Stimulated activated CD8-positive, alpha-beta memory T cell treated with anti-CD3 and anti-CD28 coated beads, Interleukin-2, amount 100 ng/mL, for 1 hour (primary cell): ENCODE measurements at regions not wholly inside any gene's neighbourhood (a gene's known extent, or its start where the extent isn't known, plus 50 kb on each side); places are given as distances from the start of the nearest gene placed in this dataset.
"Not testable (repeated sequence)": the region's sequence is repeated elsewhere in the genome, so short reads cannot be mapped to it uniquely, and the experiment has no call there.

Experiments
- DNase-seq, 2 donors: peaks; one replicate each; pipeline ENCODE4 v3.0.0-alpha.2; 2020; ENCODE audit warnings: low read depth in 2 of 2

DNA sequence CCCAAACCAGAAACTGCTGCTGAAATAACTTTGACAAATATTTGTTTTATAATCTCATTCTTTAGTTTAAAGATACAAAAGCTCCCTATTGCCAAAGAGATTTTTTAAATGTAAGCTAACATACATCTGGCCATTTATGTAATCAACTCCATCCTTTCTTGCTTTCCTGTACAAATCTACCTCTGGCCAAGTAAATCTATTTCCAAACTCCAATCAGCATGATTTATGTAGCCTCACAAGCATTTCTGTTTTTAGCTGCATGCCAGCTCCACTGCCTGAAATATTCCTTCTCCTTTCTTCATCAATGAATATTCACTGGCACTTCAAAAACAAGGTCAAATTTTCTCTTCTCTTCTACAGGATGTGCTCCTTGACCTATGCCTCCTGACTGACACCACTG lies 80.0 kb downstream of the SHOX2 start:
- DNase-seq: no peak

DNA sequence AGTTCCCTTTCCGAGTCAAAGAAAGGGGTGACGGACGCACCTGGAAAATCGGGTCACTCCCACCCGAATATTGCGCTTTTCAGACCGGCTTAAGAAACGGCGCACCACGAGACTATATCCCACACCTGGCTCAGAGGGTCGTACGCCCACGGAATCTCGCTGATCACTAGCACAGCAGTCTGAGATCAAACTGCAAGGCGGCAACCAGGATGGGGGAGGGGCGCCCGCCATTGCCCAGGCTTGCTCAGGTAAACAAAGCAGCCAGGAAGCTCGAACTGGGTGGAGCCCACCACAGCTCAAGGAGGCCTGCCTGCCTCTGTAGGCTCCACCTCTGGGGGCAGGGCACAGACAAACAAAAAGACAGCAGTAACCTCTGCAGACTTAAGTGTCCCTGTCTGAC lies 86.3 kb downstream of the SHOX2 start:
- not testable (repeated sequence) for DNase-seq

GRCh38 chr3:158018462-158018861 lies 87.8 kb downstream of the SHOX2 start:
- no peak for DNase-seq

- DNase-seq: no peak
These were observed 93.3 kb downstream of the SHOX2 start for GRCh38 chr3:158012901-158013300.

DNA sequence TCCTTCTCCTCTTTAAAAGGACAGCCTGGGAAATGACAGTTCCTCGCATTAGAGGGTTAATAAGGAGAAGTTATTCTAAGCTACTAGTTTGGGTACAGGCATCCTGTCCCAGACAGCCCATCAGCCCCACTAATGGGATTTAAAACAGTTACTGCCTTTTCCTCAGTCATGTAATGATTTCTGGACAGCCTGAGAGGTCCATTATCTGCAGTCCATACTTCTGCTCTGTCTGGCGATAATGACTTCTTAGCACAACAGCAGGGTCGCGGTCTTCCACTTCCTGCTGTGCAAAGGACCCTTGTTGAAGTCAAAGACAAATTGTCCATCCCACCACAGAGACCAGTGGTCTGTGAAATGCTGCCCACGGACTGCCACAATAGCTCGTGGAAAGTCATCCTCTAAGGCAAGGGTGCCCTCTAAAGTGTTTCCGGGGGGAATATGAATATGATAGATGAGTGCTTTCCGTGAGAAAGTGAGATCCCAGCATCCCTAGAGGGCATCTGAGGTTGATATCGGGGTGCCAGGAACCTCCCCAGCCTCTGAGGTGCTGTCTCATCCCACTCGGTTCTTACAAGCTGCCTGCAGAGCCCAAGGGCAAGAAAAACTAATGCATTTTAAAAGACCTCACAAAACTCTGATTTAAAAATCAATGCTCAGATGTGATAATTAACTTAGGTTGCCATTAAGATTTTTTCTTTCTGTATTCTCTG lies 100.7 kb downstream of the SHOX2 start:
- no peak for DNase-seq

DNA sequence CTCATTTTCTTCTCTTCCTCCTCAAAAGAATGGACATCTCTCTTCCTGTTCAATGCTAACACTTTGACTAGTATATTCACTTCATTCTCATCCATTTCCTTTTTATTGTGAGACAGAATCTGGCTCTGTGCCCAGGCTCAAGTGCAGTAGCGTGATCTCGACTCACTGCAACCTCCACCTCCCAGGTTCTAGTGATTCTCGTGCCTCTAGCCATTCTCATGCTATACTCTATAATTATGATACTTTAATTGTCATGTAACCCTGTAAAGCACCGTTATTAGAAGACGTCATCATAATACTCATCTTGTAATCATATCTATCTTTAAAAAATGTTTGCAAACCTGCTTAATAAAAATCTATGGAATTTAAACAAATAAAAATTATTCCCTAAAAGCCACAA lies 107.0 kb downstream of the SHOX2 start:
- DNase-seq: no peak

GRCh38 chr3:157982359-157982758 lies 123.9 kb downstream of the SHOX2 start:
- no peak for DNase-seq

DNA sequence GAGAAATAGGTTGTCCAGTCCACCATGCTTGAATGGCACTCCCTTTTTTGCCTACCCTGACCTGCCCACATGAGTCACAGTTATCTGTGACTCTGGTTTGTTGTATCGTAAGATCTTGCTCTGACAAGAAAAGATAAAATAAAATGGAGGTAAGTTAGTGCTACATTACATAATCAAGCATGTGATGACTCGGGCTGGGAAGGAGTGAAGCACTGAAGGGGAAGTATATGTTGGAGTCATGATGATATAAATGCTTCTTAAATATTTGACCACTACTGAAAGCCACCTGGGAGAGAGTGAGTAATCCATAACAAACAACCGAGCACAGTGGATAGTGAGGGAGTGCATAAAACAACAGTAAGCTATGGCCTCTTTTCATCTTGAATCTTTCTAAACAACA lies 124.4 kb downstream of the SHOX2 start:
- DNase-seq: no peak

GRCh38 chr3:157979022-157979421 lies 127.2 kb downstream of the SHOX2 start:
- no peak for DNase-seq

DNA sequence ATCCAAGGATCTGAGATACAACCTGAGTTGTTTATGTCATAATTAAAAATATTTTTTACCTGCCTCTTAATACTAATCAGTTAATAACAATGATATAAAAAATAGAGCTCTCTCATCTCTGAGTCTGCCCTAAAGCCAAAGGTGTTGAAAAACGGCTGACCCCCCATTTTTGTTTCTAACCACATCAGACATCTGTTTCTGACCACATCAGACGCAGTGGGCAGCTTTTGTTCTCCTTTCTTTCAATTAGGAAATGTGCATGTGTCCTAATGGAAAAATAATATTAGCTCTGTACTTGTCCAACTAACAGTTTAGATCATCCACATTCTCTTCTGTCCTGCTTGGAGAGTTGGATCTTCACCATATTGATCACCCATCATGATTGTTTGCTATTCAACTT lies 144.6 kb downstream of the SHOX2 start:
- no peak for DNase-seq

DNA sequence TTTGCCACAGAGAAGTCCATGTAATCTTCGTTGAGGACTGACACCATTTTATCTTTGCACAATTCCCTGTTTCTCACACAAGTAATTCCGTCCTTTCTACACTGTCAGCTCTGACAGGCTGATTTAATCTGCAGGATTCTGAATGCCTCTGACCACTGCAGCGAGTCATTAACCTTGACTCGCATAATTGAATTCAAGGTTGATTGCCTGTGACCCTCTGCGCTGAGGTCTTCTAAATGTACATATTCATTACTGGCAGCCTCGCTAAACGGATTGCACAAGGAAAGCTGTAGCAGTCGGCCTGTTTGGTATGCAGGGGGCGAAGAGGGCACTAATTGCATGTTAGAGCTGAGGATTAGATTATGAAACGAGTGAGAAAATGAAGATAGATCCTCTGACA lies 147.8 kb downstream of the SHOX2 start:
- no peak for DNase-seq

DNA sequence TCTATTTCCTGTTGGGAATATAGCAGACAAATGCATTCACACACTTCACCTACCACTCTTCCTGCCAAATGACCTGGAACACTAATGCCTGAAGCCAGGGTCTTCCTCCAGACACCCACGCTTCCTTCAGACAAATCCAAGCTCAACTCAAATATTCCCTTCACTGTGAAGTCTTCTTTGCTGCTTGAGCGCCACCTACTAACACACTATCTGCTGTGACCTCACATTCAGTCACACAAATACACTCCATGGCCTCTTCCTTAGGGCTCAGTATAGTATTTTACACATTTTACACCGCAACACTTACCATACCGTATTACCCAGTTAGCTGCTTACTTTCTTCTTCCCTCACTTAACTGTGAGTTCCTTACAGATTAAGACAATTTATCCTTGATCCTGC lies 149.4 kb downstream of the SHOX2 start:
- no peak for DNase-seq

- no peak for DNase-seq
These were observed 150.0 kb downstream of the SHOX2 start for GRCh38 chr3:157956176-157956575.

- no peak for DNase-seq
These were observed 152.7 kb downstream of the SHOX2 start for GRCh38 chr3:157953565-157953964.

DNA sequence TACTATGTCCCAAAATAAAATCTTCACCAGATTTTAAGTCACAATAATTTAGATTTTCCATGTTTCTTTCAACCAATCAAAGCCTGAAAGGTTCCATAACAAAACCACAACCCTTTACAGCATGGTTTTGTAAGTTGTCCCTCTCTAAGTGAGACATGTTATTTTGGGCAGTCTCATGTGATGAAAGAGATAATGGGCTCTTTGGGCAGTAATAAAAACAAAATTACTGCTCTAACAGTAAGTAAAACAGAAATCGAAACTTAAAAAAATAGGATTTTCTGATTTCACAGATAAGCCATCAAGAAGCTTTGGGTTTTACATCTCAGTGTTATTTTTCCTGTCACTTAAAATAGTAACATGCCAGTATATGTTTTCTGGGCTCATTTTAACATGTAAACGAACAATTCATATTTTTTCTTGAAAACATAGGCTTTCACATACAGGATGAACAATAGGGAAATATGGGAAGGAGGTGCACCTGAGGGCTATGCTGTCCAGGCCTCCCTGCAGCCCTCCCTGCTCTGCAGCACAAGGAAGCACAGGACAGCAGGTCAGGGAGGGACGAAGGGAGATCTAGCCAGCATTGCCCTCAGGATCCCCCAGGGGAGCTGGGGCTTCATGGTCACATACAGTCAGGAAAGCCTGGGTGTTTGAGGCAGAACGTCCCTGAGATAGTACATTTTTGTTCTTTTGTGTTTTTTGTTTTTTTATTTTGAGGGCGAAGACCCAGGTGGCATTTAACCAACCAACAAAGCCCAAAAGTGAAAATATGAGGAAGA lies 157.4 kb downstream of the SHOX2 start:
- DNase-seq: no peak

DNA sequence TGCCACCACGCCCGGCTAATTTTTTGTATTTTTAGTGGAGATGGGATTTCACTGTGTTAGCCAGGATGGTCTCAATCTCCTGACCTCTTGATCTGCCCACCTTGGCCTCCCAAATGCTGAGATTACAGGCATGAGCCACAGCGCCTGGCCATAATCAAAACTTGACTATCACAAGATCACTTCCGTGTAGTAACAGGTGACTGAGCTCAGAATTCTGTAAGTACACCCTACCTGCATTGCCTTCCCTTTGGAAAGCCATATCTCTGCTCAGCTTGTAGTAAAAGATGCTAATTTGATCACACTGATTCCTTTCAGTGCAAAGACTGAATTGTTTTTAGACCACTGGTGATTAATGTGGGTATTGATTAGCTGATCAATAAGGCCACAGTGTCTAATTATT lies 167.1 kb downstream of the SHOX2 start:
- no peak for DNase-seq

DNA sequence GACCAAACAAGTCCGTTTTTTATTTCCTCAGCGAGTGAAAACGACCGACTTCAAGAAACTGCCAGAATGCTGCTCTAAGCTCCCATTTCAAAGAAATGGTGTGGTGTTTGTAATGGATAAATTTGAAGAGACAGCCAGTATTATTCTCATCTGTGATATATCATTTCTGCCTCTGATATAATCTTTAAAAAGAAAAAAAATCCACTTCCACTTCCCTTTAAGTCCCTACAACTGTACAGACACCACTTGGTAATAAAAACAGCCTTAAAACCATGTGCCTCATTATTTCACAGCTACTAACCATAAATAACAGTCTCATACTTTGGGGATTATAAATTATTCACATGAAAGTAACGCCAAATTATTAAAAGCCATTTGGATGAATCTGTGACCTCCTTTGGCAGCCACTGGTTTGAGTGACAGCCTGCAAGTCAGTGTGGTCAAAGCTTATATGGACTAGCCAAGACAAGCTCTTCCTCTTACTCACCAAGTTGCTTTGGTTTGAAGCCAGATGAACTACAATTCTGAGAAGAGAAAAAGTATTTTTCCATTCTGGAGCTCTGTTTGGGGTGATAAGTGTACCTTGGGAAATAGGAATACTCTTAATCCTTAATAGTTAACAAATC lies 168.0 kb downstream of the SHOX2 start:
- no peak for DNase-seq

- no peak for DNase-seq
These were observed 174.7 kb downstream of the SHOX2 start for GRCh38 chr3:157931517-157931916.

- DNase-seq: no peak
These were observed 176.0 kb downstream of the SHOX2 start for GRCh38 chr3:157930000-157930780.

- no peak for DNase-seq
These were observed 179.4 kb downstream of the SHOX2 start for GRCh38 chr3:157926822-157927221.

DNA sequence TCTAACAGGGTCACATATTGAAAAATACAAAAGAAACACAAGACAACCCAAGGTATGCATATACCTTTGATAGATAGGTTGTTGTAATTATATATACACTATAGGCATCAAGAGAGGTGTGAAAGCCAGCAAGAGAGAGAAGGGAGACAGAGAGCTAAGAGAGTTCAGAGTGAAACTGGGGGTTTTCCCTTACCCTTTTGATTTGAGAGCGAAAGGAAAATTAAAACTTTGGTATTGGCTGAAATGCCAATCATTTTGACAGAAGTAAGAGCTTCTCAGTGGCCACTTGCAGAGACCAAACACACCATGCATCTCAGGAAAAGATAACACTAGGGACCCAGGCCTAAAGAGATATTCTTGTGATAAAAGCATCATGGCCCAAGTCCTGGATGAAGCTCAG lies 183.6 kb downstream of the SHOX2 start:
- DNase-seq: no peak

GRCh38 chr3:157921811-157922210 lies 184.4 kb downstream of the SHOX2 start:
- no peak for DNase-seq
